HEK293 (cell line): ENCODE measurements at regions not wholly inside any gene's neighbourhood (a gene's known extent, or its start where the extent isn't known, plus 50 kb on each side); places are given as distances from the start of the nearest gene placed in this dataset.
"Not testable (repeated sequence)": the region's sequence is repeated elsewhere in the genome, so short reads cannot be mapped to it uniquely, and the experiment has no call there.

Experiments used
- CTCF ChIP-seq: fragments of 450-650 bp; formaldehyde crosslinking; IDR thresholded peaks from 2 replicates; pipeline ENCODE4 v1.5.1; 2016; ENCODE audit warnings: missing biosample characterization, missing genetic modification characterization
- KLF17 ChIP-seq: fragments of 450-650 bp; formaldehyde crosslinking; IDR thresholded peaks from 2 replicates; pipeline ENCODE4 v1.5.1; 2016; ENCODE audit warnings: missing biosample characterization, missing genetic modification characterization
- REST ChIP-seq: fragments of 450-650 bp; formaldehyde crosslinking; IDR thresholded peaks from 2 replicates; pipeline ENCODE4 v1.5.1; 2016; ENCODE audit warnings: missing biosample characterization, missing genetic modification characterization
- ZBTB21 ChIP-seq: fragments of 450-650 bp; formaldehyde crosslinking; IDR thresholded peaks from 2 replicates; pipeline ENCODE4 v1.5.1; 2017; ENCODE audit warnings: missing biosample characterization, missing genetic modification characterization
- ZNF274 ChIP-seq, 2 experiments: fragments of 200-500 bp in 1 of 2; fragments of 450-650 bp in 1 of 2; sonication (Bioruptor generic) in 1 of 2; formaldehyde crosslinking in 1 of 2; IDR thresholded peaks; 2 replicates each; pipeline versions ENCODE4 v1.5.1 to v1.6.1; 2014 to 2016; ENCODE audit warnings: borderline replicate concordance in 1 of 2, inconsistent platforms in 1 of 2, low read length in 1 of 2, missing biosample characterization in 1 of 2, missing genetic modification characterization in 1 of 2
- ZNF292 ChIP-seq: fragments of 450-650 bp; formaldehyde crosslinking; IDR thresholded peaks from 2 replicates; pipeline ENCODE4 v1.5.1; 2016; ENCODE audit warnings: low read depth, missing biosample characterization, missing genetic modification characterization, borderline replicate concordance
- ZNF341 ChIP-seq: fragments of 450-650 bp; formaldehyde crosslinking; IDR thresholded peaks from 2 replicates; pipeline ENCODE4; 2016; ENCODE audit warnings: low read depth, missing biosample characterization, missing genetic modification characterization
- ZNF555 ChIP-seq: fragments of 450-650 bp; formaldehyde crosslinking; conservative IDR thresholded peaks from 2 replicates; pipeline ENCODE4 v1.5.1; 2017; ENCODE audit warnings: missing biosample characterization, mild to moderate bottlenecking, missing genetic modification characterization, inconsistent platforms

DNA sequence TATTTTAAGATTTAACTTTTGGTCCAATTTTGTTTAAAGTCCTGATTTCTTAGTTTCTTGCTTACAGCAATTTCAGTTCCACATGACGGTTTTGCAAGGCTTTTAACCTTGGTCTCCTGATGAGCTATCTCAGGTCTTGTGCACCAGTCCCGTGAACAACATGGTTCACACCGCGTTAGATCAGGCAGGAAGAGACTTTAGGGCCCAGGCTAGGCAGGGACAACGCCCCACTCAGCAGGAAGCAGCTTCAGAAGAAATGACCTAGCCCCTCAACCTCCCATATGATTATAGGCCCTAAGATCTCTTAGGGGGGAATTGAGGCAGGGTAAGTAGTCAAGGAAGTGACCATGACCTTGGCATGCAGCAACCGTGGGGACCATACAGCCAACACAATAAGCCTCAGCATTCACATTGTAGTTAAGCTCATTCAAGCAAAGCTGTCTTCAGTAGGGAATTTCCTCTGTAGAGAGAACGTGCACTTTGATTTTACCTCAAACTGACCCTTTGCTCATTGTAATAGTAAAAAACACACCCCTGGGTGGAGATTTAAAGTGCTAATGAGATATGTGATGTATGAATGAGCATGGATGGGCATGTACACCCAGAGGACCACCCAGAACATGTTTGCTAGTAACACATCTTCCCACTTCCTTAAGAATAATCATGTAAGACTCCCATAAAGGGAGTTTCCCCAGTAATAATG is 55.3 kb upstream of the CT45A1 start:
- not testable (repeated sequence) for TF ChIP-seq REST (tag by site-specific recombination); CTCF (tag by site-specific recombination); ZNF292; KLF17; ZNF341 (tag by site-specific recombination); ZNF274 (IDR thresholded peaks at IDR 0.05; ENCODE audit: low read length); ZNF274 (tag by site-specific recombination; IDR thresholded peaks at IDR 0.05; ENCODE audit: borderline replicate concordance); ZNF555 (tag by site-specific recombination); ZBTB21
